GM12892 (cell line): ENCODE measurements at regions not wholly inside any gene's neighbourhood (a gene's known extent, or its start where the extent isn't known, plus 50 kb on each side); places are given as distances from the start of the nearest gene placed in this dataset.

Experiments
- POLR2A ChIP-seq: IDR thresholded peaks from 2 replicates; pipeline ENCODE4 v1.6.1; 2011; ENCODE audit warnings: low read depth, low read length, control low read depth
- POLR2AphosphoS5 ChIP-seq: IDR thresholded peaks from 2 replicates; pipeline ENCODE4 v1.6.1; 2011; ENCODE audit warnings: low read depth, low read length, control low read depth

DNA sequence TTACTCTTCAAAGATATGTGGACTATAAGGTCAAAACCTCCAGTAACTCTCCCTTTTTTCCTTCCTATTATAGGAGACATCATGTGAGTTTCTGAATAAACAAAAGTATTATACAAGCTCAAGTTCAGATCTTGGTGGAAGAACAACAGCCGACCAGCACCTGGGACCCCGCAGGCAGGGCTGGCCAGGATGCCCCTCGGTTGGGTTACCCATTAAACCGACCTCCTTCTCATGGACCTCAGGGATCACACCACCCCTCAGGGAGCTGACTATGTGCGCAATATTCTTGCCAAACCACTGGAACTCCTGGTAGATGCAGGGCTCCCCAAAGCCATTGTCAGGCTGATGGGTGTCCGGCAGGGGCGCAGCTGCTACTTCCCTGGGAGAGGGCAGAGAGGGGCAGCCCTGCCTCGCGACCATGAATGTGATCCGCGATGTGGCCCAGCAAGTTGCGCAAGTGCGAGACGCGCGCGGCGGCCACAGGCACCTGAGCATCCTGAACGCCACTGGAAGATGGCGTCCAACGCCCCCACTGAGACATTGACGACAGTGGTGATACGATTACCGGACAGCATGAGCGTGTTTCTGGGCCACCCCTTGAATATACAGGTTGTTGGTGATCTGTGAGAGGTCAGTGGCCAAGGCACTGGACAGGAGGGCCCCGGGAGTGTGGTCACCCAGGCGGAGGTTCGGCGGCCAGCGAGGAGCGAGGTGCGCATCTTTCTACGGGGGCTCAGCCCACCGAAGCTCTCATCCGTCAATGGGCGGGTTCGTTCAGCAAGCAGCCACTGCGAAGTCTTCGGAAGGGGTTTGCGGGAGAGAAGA, 161.3 kb downstream of the IPMK start:
- TF ChIP-seq POLR2A (no peak), POLR2AphosphoS5 (no peak)
